Breast epithelium (tissue), 4 donors: ENCODE measurements at regions not wholly inside any gene's neighbourhood (a gene's known extent, or its start where the extent isn't known, plus 50 kb on each side); places are given as distances from the start of the nearest gene placed in this dataset.

Source experiments
- DNase-seq, 2 donors: peaks; one replicate each; pipeline ENCODE4 v3.0.0-alpha.2; 2019; ENCODE audit warnings: low spot score in 2 of 2
- H3K27ac ChIP-seq, 2 donors: fragments of 200-600 bp; sonication (generic) in 1 of 2; one replicate each; pipeline ENCODE4 v1.5.1; 2016 to 2019; ENCODE audit warnings: mild to moderate bottlenecking in 1 of 2
- H3K27me3 ChIP-seq, 2 donors: fragments of 200-600 bp; sonication (generic) in 1 of 2; one replicate each; pipeline versions ENCODE4 v1.5.1 to v1.6.0; 2017 to 2019; ENCODE audit warnings: control low read depth in 1 of 2, mild to moderate bottlenecking in 1 of 2
- H3K36me3 ChIP-seq: fragments of 200-600 bp; one replicate; pipeline ENCODE4 v1.5.1; 2019
- H3K4me1 ChIP-seq, 2 donors: fragments of 200-600 bp; sonication (generic); one replicate each; pipeline ENCODE4 v1.5.1; 2016 to 2019; ENCODE audit warnings: control low read depth in 1 of 2
- H3K4me3 ChIP-seq, 3 donors: fragments of 200-600 bp; sonication (generic); 1 replicate in 2 of 3; 2 replicates in 1 of 3; pipeline ENCODE4 v1.5.1; 2016 to 2019; ENCODE audit warnings: mild to moderate bottlenecking in 3 of 3, moderate library complexity in 2 of 3
- H3K9me3 ChIP-seq, 2 donors: fragments of 200-600 bp; sonication (generic) in 1 of 2; one replicate each; pipeline ENCODE4 v1.5.1; 2016 to 2019; ENCODE audit warnings: control low read depth in 1 of 2
- CTCF ChIP-seq, 3 donors: fragments of 450-650 bp; IDR thresholded peaks; one replicate each; pipeline ENCODE4 v1.5.1; 2016 to 2017; ENCODE audit warnings: antibody characterized with exemption in 3 of 3, mild to moderate bottlenecking in 3 of 3, moderate library complexity in 3 of 3
- POLR2A ChIP-seq: fragments of 450-650 bp; IDR thresholded peaks from one replicate; pipeline ENCODE4 v1.6.1; 2016; ENCODE audit warnings: antibody characterized with exemption, mild to moderate bottlenecking, moderate library complexity
- POLR2AphosphoS5 ChIP-seq, 3 donors: sonication (generic); formaldehyde crosslinking; IDR thresholded peaks; one replicate each; pipeline ENCODE4 v1.6.1; 2017; ENCODE audit warnings: antibody characterized with exemption in 3 of 3
- intact Hi-C: fragments of 100-400 bp; cut with DNase I; formaldehyde crosslinking; loops from one replicate; pipeline ENCODE4 v1.15.1; 2023; ENCODE audit warnings: low total_unique reads

GRCh38 chr13:81197966-81198365 lies 857.0 kb upstream of the SPRY2 start:
- peaks cover 6% of the 10 kb centered on the region in 2 donors for H3K9me3 ChIP-seq
- no peaks in the 10 kb centered on the region for H3K27me3 ChIP-seq
- TF ChIP-seq POLR2AphosphoS5 (IDR thresholded peaks at IDR 0.05), result no peak
- TF ChIP-seq POLR2A, result no peak
- no peak for TF ChIP-seq CTCF (IDR thresholded peaks at IDR 0.05)
- no peaks in the 10 kb centered on the region for H3K36me3 ChIP-seq
- H3K4me1 ChIP-seq, result no peaks in the 10 kb centered on the region
- no peak for DNase-seq
- H3K27ac ChIP-seq, result no peak overlapping the region
- intact Hi-C loops, result no loop called here
- no peak overlapping the region for H3K4me3 ChIP-seq

GRCh38 chr13:81197483-81197882 lies 856.6 kb upstream of the SPRY2 start:
- Histone ChIP-seq H3K4me3 (no peak overlapping the region), H3K9me3 (peaks cover 6% of the 10 kb centered on the region in 2 donors), H3K27me3 (no peaks in the 10 kb centered on the region), H3K4me1 (no peaks in the 10 kb centered on the region), H3K27ac (no peak overlapping the region), H3K36me3 (no peaks in the 10 kb centered on the region)
- DNase-seq, result no peak
- TF ChIP-seq CTCF (IDR thresholded peaks at IDR 0.05), result no peak
- TF ChIP-seq POLR2A, result no peak
- no peak for TF ChIP-seq POLR2AphosphoS5 (IDR thresholded peaks at IDR 0.05)
- intact Hi-C loops, result no loop called here

- TF ChIP-seq CTCF (IDR thresholded peaks at IDR 0.05) (no peak), POLR2A (no peak), POLR2AphosphoS5 (IDR thresholded peaks at IDR 0.05) (no peak)
- no peak for DNase-seq
- Histone ChIP-seq H3K36me3 (no peaks in the 10 kb centered on the region), H3K4me1 (no peaks in the 10 kb centered on the region), H3K9me3 (peaks cover 6% of the 10 kb centered on the region in 2 donors), H3K27me3 (no peaks in the 10 kb centered on the region), H3K4me3 (no peak overlapping the region), H3K27ac (no peak overlapping the region)
- intact Hi-C loops, result no loop called here
Observed at GRCh38 chr13:81194362-81194761, 853.4 kb upstream of the SPRY2 start.

GRCh38 chr13:81184556-81185265 lies 843.8 kb upstream of the SPRY2 start:
- no peaks in the 10 kb centered on the region for H3K36me3 ChIP-seq
- no peak for TF ChIP-seq POLR2A
- TF ChIP-seq POLR2AphosphoS5 (IDR thresholded peaks at IDR 0.05), result no peak
- no peak for TF ChIP-seq CTCF (IDR thresholded peaks at IDR 0.05)
- no peaks in the 10 kb centered on the region for H3K27me3 ChIP-seq
- no peaks in the 10 kb centered on the region for H3K4me1 ChIP-seq
- H3K27ac ChIP-seq, result no peak overlapping the region
- no peak for DNase-seq
- H3K9me3 ChIP-seq, result no peaks in the 10 kb centered on the region
- intact Hi-C loops, result no loop called here
- no peak overlapping the region for H3K4me3 ChIP-seq

GRCh38 chr13:81172603-81173002 lies 831.7 kb upstream of the SPRY2 start:
- no peak overlapping the region for H3K27ac ChIP-seq
- intact Hi-C loops, result no loop called here
- no peak overlapping the region for H3K4me3 ChIP-seq
- no peak for TF ChIP-seq POLR2AphosphoS5 (IDR thresholded peaks at IDR 0.05)
- TF ChIP-seq CTCF (IDR thresholded peaks at IDR 0.05), result no peak
- no peak for TF ChIP-seq POLR2A
- DNase-seq, result no peak
- H3K27me3 ChIP-seq, result no peaks in the 10 kb centered on the region
- no peaks in the 10 kb centered on the region for H3K4me1 ChIP-seq
- H3K36me3 ChIP-seq, result no peaks in the 10 kb centered on the region
- H3K9me3 ChIP-seq, result no peaks in the 10 kb centered on the region
